HepG2 (cell line): ENCODE measurements at regions not wholly inside any gene's neighbourhood (a gene's known extent, or its start where the extent isn't known, plus 50 kb on each side); places are given as distances from the start of the nearest gene placed in this dataset.

Source experiments
- ATAC-seq: fragments of 200-7000 bp; cut with Tn5 transposase; 3 replicates; pipeline ENCODE4 v1.9.1; 2020; ENCODE audit warnings: mild to moderate bottlenecking, moderate library complexity
- BruUV-seq: library from RNA; stranded (reverse); fragments of 400-500 nt; replicated peaks from 2 replicates; lab custom pipeline; 2021; lab: Mats Ljungman, UMichigan
- CTCF ChIA-PET: fragments of 300-600 bp; formaldehyde crosslinking; extraction: SDS; loops from one replicate; lab custom pipeline; 2021; ENCODE audit warnings: low total read pairs, inconsistent platforms, low intra/inter-chr PET ratio; lab: Yijun Ruan, JAX
- POLR2A ChIA-PET: fragments of 350-600 bp; sonication (Branson Sonifier 250); formaldehyde crosslinking; loops from one replicate; lab custom pipeline; 2020; ENCODE audit warnings: antibody characterized with exemption, inconsistent platforms; lab: Yijun Ruan, JAX
- DNase-seq: peaks from one replicate; pipeline ENCODE4 v3.0.0-alpha.2; 2015; ENCODE audit warnings: low spot score
- FAIRE-seq: peaks from 3 replicates; lab custom pipeline; 2011; peaks lifted over from hg19 to GRCh38; lab: Jason Lieb, UNC
- H2AFZ ChIP-seq: one replicate; pipeline ENCODE4 v1.6.1; 2011; ENCODE audit warnings: low read length, inconsistent platforms
- H3K27ac ChIP-seq: fragments of 300-600 bp; 3 replicates; pipeline ENCODE4 v1.8.0; 2011; ENCODE audit warnings: mixed run types, mild to moderate bottlenecking, mixed read lengths, low read length, inconsistent platforms; ENCODE audit not compliant: insufficient read depth; ENCODE audit errors: extremely low read length
- H3K27me3 ChIP-seq, 2 experiments: fragments of 200-600 bp in 1 of 2; 2 replicates in 1 of 2; 3 replicates in 1 of 2; pipeline versions ENCODE4 v1.6.0 to v1.8.0; 2011; ENCODE audit warnings: low read length in 2 of 2, mild to moderate bottlenecking in 2 of 2, moderate library complexity in 2 of 2, inconsistent platforms in 1 of 2; ENCODE audit not compliant: insufficient read depth in 2 of 2, control insufficient read depth in 1 of 2
- H3K36me3 ChIP-seq, 2 experiments: fragments of 200-600 bp in 1 of 2; replicated peaks in 1 of 2; 2 replicates in 1 of 2; 3 replicates in 1 of 2; pipeline versions ENCODE4 v1.5.1 to v1.8.0; 2011; ENCODE audit warnings: low read length in 2 of 2, inconsistent platforms in 1 of 2; ENCODE audit not compliant: insufficient read depth in 2 of 2, control insufficient read depth in 1 of 2
- H3K4me1 ChIP-seq: 2 replicates; pipeline ENCODE4 v1.5.1; 2012; ENCODE audit warnings: low read length, inconsistent platforms; ENCODE audit not compliant: insufficient read depth
- H3K4me2 ChIP-seq: 2 replicates; pipeline ENCODE4 v1.6.0; 2011; ENCODE audit warnings: low read depth, low read length, inconsistent platforms
- H3K4me3 ChIP-seq, 3 experiments: fragments of 200-600 bp in 1 of 3; sonication (generic), shearing (Covaris generic) in 1 of 3; replicated peaks in 1 of 3; 2 replicates each; pipeline ENCODE4 v1.5.1; 2011 to 2016; ENCODE audit warnings: low read length in 3 of 3, inconsistent platforms in 2 of 3, low read depth in 2 of 3, mild to moderate bottlenecking in 2 of 3, control low read depth in 1 of 3, mixed read lengths in 1 of 3; ENCODE audit not compliant: insufficient read depth in 1 of 3
- H3K79me2 ChIP-seq: one replicate; pipeline ENCODE4 v1.6.1; 2011; ENCODE audit warnings: low read length, inconsistent platforms; ENCODE audit not compliant: insufficient read depth
- H3K9ac ChIP-seq: 2 replicates; pipeline ENCODE4 v1.6.0; 2011; ENCODE audit warnings: mild to moderate bottlenecking, low read depth, low read length, inconsistent platforms; ENCODE audit not compliant: insufficient read depth
- H3K9me3 ChIP-seq: 2 replicates; pipeline ENCODE4 v1.5.1; 2012; ENCODE audit warnings: mild to moderate bottlenecking, low read length
- H4K20me1 ChIP-seq: 2 replicates; pipeline ENCODE4 v1.6.0; 2011; ENCODE audit warnings: inconsistent platforms, mild to moderate bottlenecking, low read length, moderate library complexity; ENCODE audit not compliant: insufficient read depth
- ATF7 ChIP-seq, 2 experiments: fragments of 450-650 bp in 1 of 2; sonication (generic) in 1 of 2; formaldehyde crosslinking in 1 of 2; IDR thresholded peaks; 2 replicates each; pipeline versions ENCODE4 v1.4.0 to v1.6.1; 2016 to 2020; ENCODE audit warnings: antibody characterized with exemption in 1 of 2, mild to moderate bottlenecking in 1 of 2, missing genetic modification reagents in 1 of 2
- HMGA1 ChIP-seq: sonication (generic); formaldehyde crosslinking; conservative IDR thresholded peaks from 2 replicates; pipeline ENCODE4 v1.4.0; 2020; ENCODE audit warnings: missing genetic modification reagents
- NFKBIZ ChIP-seq: IDR thresholded peaks from 2 replicates; pipeline ENCODE4 v1.6.1; 2018; ENCODE audit warnings: missing genetic modification reagents, missing compliant biosample characterization
- RBFOX2 ChIP-seq: fragments of 200-400 bp; formaldehyde crosslinking; IDR thresholded peaks from 2 replicates; pipeline ENCODE4 v1.6.1; 2017; ENCODE audit warnings: low read depth, mild to moderate bottlenecking, low read length
- SIX1 ChIP-seq: sonication (generic); formaldehyde crosslinking; IDR thresholded peaks from 2 replicates; pipeline ENCODE4 v1.4.0; 2020; ENCODE audit warnings: missing genetic modification reagents, borderline replicate concordance
- TEAD2 ChIP-seq: sonication (generic); formaldehyde crosslinking; IDR thresholded peaks from 2 replicates; pipeline ENCODE4 v1.9.0; 2021; ENCODE audit warnings: missing genetic modification reagents
- WIZ ChIP-seq: sonication (generic); formaldehyde crosslinking; IDR thresholded peaks from 2 replicates; pipeline ENCODE4 v1.5.1; 2020; ENCODE audit warnings: mild to moderate bottlenecking, missing genetic modification reagents
- ZC3H13 ChIP-seq: sonication (generic); formaldehyde crosslinking; IDR thresholded peaks from 2 replicates; pipeline ENCODE4 v1.8.1; 2023; ENCODE audit warnings: mild to moderate bottlenecking, missing genetic modification reagents, moderate library complexity
- ZFP1 ChIP-seq: IDR thresholded peaks from 2 replicates; pipeline ENCODE4 v1.6.1; 2016
- ZKSCAN1 ChIP-seq: fragments of 150-350 bp; IDR thresholded peaks from 2 replicates; pipeline ENCODE4 v1.6.1; 2014; ENCODE audit warnings: low read length
- ZNF20 ChIP-seq: sonication (generic); formaldehyde crosslinking; IDR thresholded peaks from 2 replicates; pipeline ENCODE4 v1.4.0; 2020; ENCODE audit warnings: mild to moderate bottlenecking, moderate library complexity, missing genetic modification reagents
- WGBS: methylation state at CpG from one replicate; pipeline ENCODE4 v1.1.6; 2017; ENCODE audit warnings: low lambda C conversion rate; 5-methylcytosine and 5-hydroxymethylcytosine counted together
- in situ Hi-C: cut with HindIII; loops from 2 replicates; pipeline ENCODE4 v1.10.0; 2017; ENCODE audit warnings: low pct_unique_long_range_greater_than_20kb; ENCODE audit not compliant: extremely low pct_ligation_motif_present
- intact Hi-C: fragments of 100-400 bp; cut with micrococcal nuclease; formaldehyde crosslinking; loops from one replicate; pipeline ENCODE4 v1.10.0; 2022; ENCODE audit not compliant: unreplicated experiment
- TF ChIP-seq, protein P1 (sequence below): sonication (generic); formaldehyde crosslinking; IDR thresholded peaks from 2 replicates; pipeline ENCODE4 v1.5.1; 2020; ENCODE audit warnings: mild to moderate bottlenecking, missing genetic modification reagents, moderate library complexity
- TF ChIP-seq, protein P2 (sequence below): IDR thresholded peaks from 2 replicates; pipeline ENCODE4 v1.6.1; 2016; ENCODE audit warnings: low read depth
- TF ChIP-seq, protein P3 (sequence below): sonication (generic); formaldehyde crosslinking; IDR thresholded peaks from 2 replicates; pipeline ENCODE4 v1.5.1; 2020; ENCODE audit warnings: missing genetic modification reagents, mild to moderate bottlenecking, borderline replicate concordance

DNA sequence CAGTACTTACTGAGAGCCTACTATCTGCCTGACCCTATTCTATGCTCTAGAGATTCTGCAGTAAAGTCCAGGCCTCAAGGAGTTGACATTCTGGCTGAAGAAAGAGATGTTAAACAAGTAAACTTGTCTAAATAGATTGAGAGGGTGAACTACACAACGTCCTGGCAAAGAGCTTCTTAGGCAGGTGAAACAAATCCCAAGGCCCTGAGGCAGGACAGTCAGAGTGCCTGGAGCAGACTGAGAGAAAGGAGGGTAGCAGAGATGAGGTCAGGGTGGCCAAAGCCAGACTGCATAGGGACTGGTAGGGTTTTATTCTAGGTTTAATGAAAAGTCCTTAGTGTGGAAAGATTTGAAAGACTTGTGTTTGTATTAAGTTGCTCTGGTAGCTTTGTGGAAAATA, 84.5 kb upstream of the ATP11B start:
- no peaks in the 10 kb centered on the region for H3K79me2 ChIP-seq
- ATAC-seq, result no peak
- WGBS, result 0% methylated on average over 1 of the region's 1 CpG
- no peaks in the 10 kb centered on the region for H3K36me3 ChIP-seq
- no peaks in the 10 kb centered on the region for H4K20me1 ChIP-seq
- TF ChIP-seq, protein P1, sequence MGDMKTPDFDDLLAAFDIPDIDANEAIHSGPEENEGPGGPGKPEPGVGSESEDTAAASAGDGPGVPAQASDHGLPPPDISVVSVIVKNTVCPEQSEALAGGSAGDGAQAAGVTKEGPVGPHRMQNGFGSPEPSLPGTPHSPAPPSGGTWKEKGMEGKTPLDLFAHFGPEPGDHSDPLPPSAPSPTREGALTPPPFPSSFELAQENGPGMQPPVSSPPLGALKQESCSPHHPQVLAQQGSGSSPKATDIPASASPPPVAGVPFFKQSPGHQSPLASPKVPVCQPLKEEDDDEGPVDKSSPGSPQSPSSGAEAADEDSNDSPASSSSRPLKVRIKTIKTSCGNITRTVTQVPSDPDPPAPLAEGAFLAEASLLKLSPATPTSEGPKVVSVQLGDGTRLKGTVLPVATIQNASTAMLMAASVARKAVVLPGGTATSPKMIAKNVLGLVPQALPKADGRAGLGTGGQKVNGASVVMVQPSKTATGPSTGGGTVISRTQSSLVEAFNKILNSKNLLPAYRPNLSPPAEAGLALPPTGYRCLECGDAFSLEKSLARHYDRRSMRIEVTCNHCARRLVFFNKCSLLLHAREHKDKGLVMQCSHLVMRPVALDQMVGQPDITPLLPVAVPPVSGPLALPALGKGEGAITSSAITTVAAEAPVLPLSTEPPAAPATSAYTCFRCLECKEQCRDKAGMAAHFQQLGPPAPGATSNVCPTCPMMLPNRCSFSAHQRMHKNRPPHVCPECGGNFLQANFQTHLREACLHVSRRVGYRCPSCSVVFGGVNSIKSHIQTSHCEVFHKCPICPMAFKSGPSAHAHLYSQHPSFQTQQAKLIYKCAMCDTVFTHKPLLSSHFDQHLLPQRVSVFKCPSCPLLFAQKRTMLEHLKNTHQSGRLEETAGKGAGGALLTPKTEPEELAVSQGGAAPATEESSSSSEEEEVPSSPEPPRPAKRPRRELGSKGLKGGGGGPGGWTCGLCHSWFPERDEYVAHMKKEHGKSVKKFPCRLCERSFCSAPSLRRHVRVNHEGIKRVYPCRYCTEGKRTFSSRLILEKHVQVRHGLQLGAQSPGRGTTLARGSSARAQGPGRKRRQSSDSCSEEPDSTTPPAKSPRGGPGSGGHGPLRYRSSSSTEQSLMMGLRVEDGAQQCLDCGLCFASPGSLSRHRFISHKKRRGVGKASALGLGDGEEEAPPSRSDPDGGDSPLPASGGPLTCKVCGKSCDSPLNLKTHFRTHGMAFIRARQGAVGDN (CRISPR knock-in tag), result no peak
- TF ChIP-seq WIZ (CRISPR knock-in tag), result no peak
- TF ChIP-seq ZNF20 (CRISPR knock-in tag), result no peak
- no peak for TF ChIP-seq ATF7 (IDR thresholded peaks at IDR 0.05)
- no peak for TF ChIP-seq ATF7 (CRISPR knock-in tag; IDR thresholded peaks at IDR 0.05)
- no peak for TF ChIP-seq RBFOX2
- TF ChIP-seq ZKSCAN1, result no peak
- TF ChIP-seq TEAD2 (CRISPR knock-in tag), result no peak
- TF ChIP-seq, protein P2, sequence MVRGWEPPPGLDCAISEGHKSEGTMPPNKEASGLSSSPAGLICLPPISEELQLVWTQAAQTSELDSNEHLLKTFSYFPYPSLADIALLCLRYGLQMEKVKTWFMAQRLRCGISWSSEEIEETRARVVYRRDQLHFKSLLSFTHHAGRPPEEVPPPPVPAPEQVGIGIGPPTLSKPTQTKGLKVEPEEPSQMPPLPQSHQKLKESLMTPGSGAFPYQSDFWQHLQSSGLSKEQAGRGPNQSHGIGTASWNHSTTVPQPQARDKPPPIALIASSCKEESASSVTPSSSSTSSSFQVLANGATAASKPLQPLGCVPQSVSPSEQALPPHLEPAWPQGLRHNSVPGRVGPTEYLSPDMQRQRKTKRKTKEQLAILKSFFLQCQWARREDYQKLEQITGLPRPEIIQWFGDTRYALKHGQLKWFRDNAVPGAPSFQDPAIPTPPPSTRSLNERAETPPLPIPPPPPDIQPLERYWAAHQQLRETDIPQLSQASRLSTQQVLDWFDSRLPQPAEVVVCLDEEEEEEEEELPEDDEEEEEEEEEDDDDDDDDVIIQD, result no peak
- no peak for TF ChIP-seq ZFP1 (CRISPR knock-in tag)
- no peak for TF ChIP-seq NFKBIZ (CRISPR knock-in tag)
- TF ChIP-seq, protein P3, sequence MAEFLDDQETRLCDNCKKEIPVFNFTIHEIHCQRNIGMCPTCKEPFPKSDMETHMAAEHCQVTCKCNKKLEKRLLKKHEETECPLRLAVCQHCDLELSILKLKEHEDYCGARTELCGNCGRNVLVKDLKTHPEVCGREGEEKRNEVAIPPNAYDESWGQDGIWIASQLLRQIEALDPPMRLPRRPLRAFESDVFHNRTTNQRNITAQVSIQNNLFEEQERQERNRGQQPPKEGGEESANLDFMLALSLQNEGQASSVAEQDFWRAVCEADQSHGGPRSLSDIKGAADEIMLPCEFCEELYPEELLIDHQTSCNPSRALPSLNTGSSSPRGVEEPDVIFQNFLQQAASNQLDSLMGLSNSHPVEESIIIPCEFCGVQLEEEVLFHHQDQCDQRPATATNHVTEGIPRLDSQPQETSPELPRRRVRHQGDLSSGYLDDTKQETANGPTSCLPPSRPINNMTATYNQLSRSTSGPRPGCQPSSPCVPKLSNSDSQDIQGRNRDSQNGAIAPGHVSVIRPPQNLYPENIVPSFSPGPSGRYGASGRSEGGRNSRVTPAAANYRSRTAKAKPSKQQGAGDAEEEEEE (CRISPR knock-in tag), result no peak
- no peak for TF ChIP-seq ZC3H13
- TF ChIP-seq SIX1, result no peak
- no peak for TF ChIP-seq HMGA1 (CRISPR knock-in tag)
- TF ChIP-seq, all 625 proteins: peak for 0
- BruUV-seq, result no TSS peak
- DNase-seq (no peak), FAIRE-seq (no peak)
- CTCF ChIA-PET, result no interaction called here
- in situ Hi-C loops, result no loop called here
- Histone ChIP-seq H3K27me3 (no peaks in the 10 kb centered on the region; a peak in 1 of 5 replicates), H3K9me3 (no peaks in the 10 kb centered on the region), H2AFZ (no peak overlapping the region), H3K4me3 (no peak overlapping the region), H3K9ac (no peak overlapping the region), H3K27ac (no peak overlapping the region), H3K4me1 (peaks cover 20% of the 10 kb centered on the region), H3K4me2 (no peak overlapping the region)
- POLR2A ChIA-PET, result interaction anchor here (0.6 kb wide), 1 partner anchor 83 kb away, joined by 3 read pairs; no protein-coding TSS in a partner anchor
- intact Hi-C loops, result no loop called here
